ENCODE measurements at regions not wholly inside any gene's neighbourhood (a gene's known extent, or its start where the extent isn't known, plus 50 kb on each side); places are given as distances from the start of the nearest gene placed in this dataset.

- no peak for TF ChIP-seq EZH2phosphoT487 (conservative IDR thresholded peaks at IDR 0.05; ENCODE audit: low read length)
- no peak for TF ChIP-seq CTCF (IDR thresholded peaks at IDR 0.05; ENCODE audit: insufficient read depth, low read length, poor library complexity, severe bottlenecking)
Observed at GRCh38 chr6:141953072-141953471, 179.7 kb upstream of the GJE1 start.
